ENCODE measurements at regions not wholly inside any gene's neighbourhood (a gene's known extent, or its start where the extent isn't known, plus 50 kb on each side); places are given as distances from the start of the nearest gene placed in this dataset.

DNA sequence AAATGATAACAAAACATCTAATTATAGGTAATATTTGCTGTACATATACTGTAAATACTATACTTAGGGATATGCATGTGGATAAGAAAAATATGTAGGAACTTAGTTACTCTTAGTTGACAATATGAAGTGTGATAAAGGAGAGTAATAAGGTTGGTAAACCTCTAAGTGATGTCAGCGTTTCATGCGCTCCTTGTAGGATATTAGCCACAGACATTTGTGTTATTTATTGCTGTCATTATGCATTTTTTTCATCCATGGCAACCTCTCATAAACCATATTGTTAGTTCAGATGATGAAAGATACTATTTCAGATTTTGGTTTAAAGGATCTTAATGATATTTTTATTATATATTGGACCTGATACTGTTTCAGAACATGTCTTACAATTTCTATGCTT, 298.1 kb upstream of the PITX2 start:
- TF ChIP-seq POLR2A (IDR thresholded peaks at IDR 0.05; ENCODE audit: low read length) = no peak
- no peak for TF ChIP-seq GATA1 (IDR thresholded peaks at IDR 0.05; ENCODE audit: low read depth, low read length)
